RWPE2 (cell line): ENCODE measurements at regions not wholly inside any gene's neighbourhood (a gene's known extent, or its start where the extent isn't known, plus 50 kb on each side); places are given as distances from the start of the nearest gene placed in this dataset.
A peak's percentile ranks its signal among the peaks of the same experiment; 100 is the strongest.

Experiments
- ATAC-seq: fragments of 200-7000 bp; cut with Tn5 transposase; 3 replicates; pipeline ENCODE4 v1.9.1; 2021; ENCODE audit warnings: low read depth
- DNase-seq: peaks from one replicate; pipeline ENCODE4 v3.0.0-alpha.2; 2020; ENCODE audit warnings: low spot score
- H3K27ac ChIP-seq: fragments of 450-650 bp; 2 replicates; pipeline ENCODE4 v1.5.1; 2017; ENCODE audit warnings: mild to moderate bottlenecking; ENCODE audit not compliant: poor library complexity, severe bottlenecking
- H3K27me3 ChIP-seq: fragments of 250-450 bp; sonication (Bioruptor Pico); 2 replicates; pipeline ENCODE4 v1.5.1; 2021; ENCODE audit warnings: mild to moderate bottlenecking, moderate library complexity; ENCODE audit not compliant: insufficient read depth, poor library complexity, severe bottlenecking
- H3K36me3 ChIP-seq: fragments of 250-450 bp; sonication (Bioruptor Pico); 2 replicates; pipeline ENCODE4 v1.5.1; 2020; ENCODE audit warnings: low read depth, mild to moderate bottlenecking, moderate library complexity
- H3K4me1 ChIP-seq: fragments of 250-450 bp; sonication (Bioruptor Pico); 2 replicates; pipeline ENCODE4 v1.5.1; 2021; ENCODE audit warnings: mild to moderate bottlenecking, moderate library complexity; ENCODE audit not compliant: insufficient read depth, poor library complexity, severe bottlenecking
- H3K4me3 ChIP-seq: fragments of 250-450 bp; sonication (Bioruptor Pico); 2 replicates; pipeline ENCODE4 v1.5.1; 2021; ENCODE audit warnings: mild to moderate bottlenecking, moderate library complexity; ENCODE audit not compliant: severe bottlenecking
- H3K9me3 ChIP-seq: fragments of 250-450 bp; sonication (Bioruptor Pico); 2 replicates; pipeline ENCODE4 v1.5.1; 2021; ENCODE audit warnings: mild to moderate bottlenecking, moderate library complexity; ENCODE audit not compliant: severe bottlenecking
- CTCF ChIP-seq: fragments of 450-650 bp; IDR thresholded peaks from one replicate; pipeline ENCODE4 v1.5.1; 2017; ENCODE audit warnings: mild to moderate bottlenecking, moderate library complexity; ENCODE audit not compliant: poor library complexity, severe bottlenecking

- no peak overlapping the region for H3K4me3 ChIP-seq
- no peak overlapping the region for H3K27ac ChIP-seq
- H3K27me3 ChIP-seq: no peaks in the 10 kb centered on the region
- no peak for TF ChIP-seq CTCF
- no peaks in the 10 kb centered on the region for H3K4me1 ChIP-seq
- ATAC-seq: peak; percentile 61
- H3K9me3 ChIP-seq: peaks cover 2% of the 10 kb centered on the region
- no peak for DNase-seq
- no peaks in the 10 kb centered on the region for H3K36me3 ChIP-seq
Measured at GRCh38 chr5:35354751-35355150, 124.5 kb upstream of the PRLR start.

GRCh38 chr5:35345222-35345621, 114.9 kb upstream of the PRLR start:
- H3K36me3 ChIP-seq: no peaks in the 10 kb centered on the region
- H3K27me3 ChIP-seq: no peaks in the 10 kb centered on the region
- no peak overlapping the region for H3K4me3 ChIP-seq
- H3K9me3 ChIP-seq: no peaks in the 10 kb centered on the region
- H3K27ac ChIP-seq: no peak overlapping the region
- DNase-seq: no peak
- peak; percentile 68 for TF ChIP-seq CTCF
- no peaks in the 10 kb centered on the region for H3K4me1 ChIP-seq
- ATAC-seq: peak; percentile 81

- ATAC-seq (no peak), DNase-seq (no peak)
- Histone ChIP-seq H3K27me3 (no peaks in the 10 kb centered on the region), H3K4me1 (no peaks in the 10 kb centered on the region), H3K27ac (no peak overlapping the region), H3K9me3 (no peaks in the 10 kb centered on the region), H3K4me3 (no peak overlapping the region), H3K36me3 (no peaks in the 10 kb centered on the region)
- no peak for TF ChIP-seq CTCF
Measured at GRCh38 chr5:35342664-35343063, 112.4 kb upstream of the PRLR start.

GRCh38 chr5:35341189-35341588, 110.9 kb upstream of the PRLR start:
- Histone ChIP-seq H3K4me3 (no peak overlapping the region), H3K4me1 (no peaks in the 10 kb centered on the region), H3K27me3 (no peaks in the 10 kb centered on the region), H3K9me3 (no peaks in the 10 kb centered on the region), H3K27ac (no peak overlapping the region), H3K36me3 (no peaks in the 10 kb centered on the region)
- no peak for DNase-seq
- TF ChIP-seq CTCF: no peak
- no peak for ATAC-seq

- no peak for TF ChIP-seq CTCF
- ATAC-seq: no peak
- Histone ChIP-seq H3K27ac (no peak overlapping the region), H3K4me3 (no peak overlapping the region), H3K4me1 (no peaks in the 10 kb centered on the region), H3K36me3 (no peaks in the 10 kb centered on the region), H3K27me3 (no peaks in the 10 kb centered on the region), H3K9me3 (no peaks in the 10 kb centered on the region)
- no peak for DNase-seq
Measured at GRCh38 chr5:35339616-35340100, 109.4 kb upstream of the PRLR start.
